ENCODE measurements at regions not wholly inside any gene's neighbourhood (a gene's known extent, or its start where the extent isn't known, plus 50 kb on each side); places are given as distances from the start of the nearest gene placed in this dataset.

- Histone ChIP-seq H3K4me3 (replicated peaks; ENCODE audit: insufficient read depth, low read length) (no peak overlapping the region), H3K27me3 (ENCODE audit: insufficient read depth, poor library complexity, severe bottlenecking) (no peaks in the 10 kb centered on the region), H3K27ac (replicated peaks) (no peak overlapping the region)
- no peak for DNase-seq (ENCODE audit: low read depth in 1 of 2, low spot score in 1 of 2)
- TF ChIP-seq REST (IDR thresholded peaks at IDR 0.05; ENCODE audit: insufficient replicate concordance, low read depth) (no peak), POLR2AphosphoS5 (IDR thresholded peaks at IDR 0.05; ENCODE audit: low read depth) (no peak), GABPA (IDR thresholded peaks at IDR 0.05; ENCODE audit: low read depth) (no peak), SPI1 (IDR thresholded peaks at IDR 0.05; ENCODE audit: borderline replicate concordance, low read depth) (no peak), CTCF (IDR thresholded peaks at IDR 0.05; ENCODE audit: insufficient read depth, low read length) (no peak)
Measured at GRCh38 chr6:81981812-81982211, 229.3 kb upstream of the TENT5A start.

- Histone ChIP-seq H3K4me3 (replicated peaks; ENCODE audit: insufficient read depth, low read length) (no peak overlapping the region), H3K27ac (replicated peaks) (peak overlapping the region; percentile 44), H3K27me3 (ENCODE audit: insufficient read depth, poor library complexity, severe bottlenecking) (no peaks in the 10 kb centered on the region)
- DNase-seq (ENCODE audit: low read depth in 1 of 2, low spot score in 1 of 2), result no peak
- TF ChIP-seq CTCF (IDR thresholded peaks at IDR 0.05; ENCODE audit: insufficient read depth, low read length), result no peak
- no peak for TF ChIP-seq REST (IDR thresholded peaks at IDR 0.05; ENCODE audit: insufficient replicate concordance, low read depth)
- TF ChIP-seq GABPA (IDR thresholded peaks at IDR 0.05; ENCODE audit: low read depth), result no peak
- no peak for TF ChIP-seq SPI1 (IDR thresholded peaks at IDR 0.05; ENCODE audit: borderline replicate concordance, low read depth)
- no peak for TF ChIP-seq POLR2AphosphoS5 (IDR thresholded peaks at IDR 0.05; ENCODE audit: low read depth)
Measured at GRCh38 chr6:81979767-81980166, 227.3 kb upstream of the TENT5A start.

- TF ChIP-seq SPI1 (IDR thresholded peaks at IDR 0.05; ENCODE audit: borderline replicate concordance, low read depth) (peak; percentile 15; the same call in 1 of the 2 replicates), GABPA (IDR thresholded peaks at IDR 0.05; ENCODE audit: low read depth) (no peak)
- H3K27ac ChIP-seq (replicated peaks), result peak overlapping the region; percentile 44
- H3K4me3 ChIP-seq (replicated peaks; ENCODE audit: insufficient read depth, low read length), result no peak overlapping the region
- no peaks in the 10 kb centered on the region for H3K27me3 ChIP-seq (ENCODE audit: insufficient read depth, poor library complexity, severe bottlenecking)
- no peak for DNase-seq (ENCODE audit: low read depth in 1 of 2, low spot score in 1 of 2)
Measured at GRCh38 chr6:81979329-81979728, 226.8 kb upstream of the TENT5A start.

- no peak for DNase-seq (ENCODE audit: low read depth in 1 of 2, low spot score in 1 of 2)
- Histone ChIP-seq H3K27ac (replicated peaks) (no peak overlapping the region), H3K4me3 (replicated peaks; ENCODE audit: insufficient read depth, low read length) (no peak overlapping the region), H3K27me3 (ENCODE audit: insufficient read depth, poor library complexity, severe bottlenecking) (no peaks in the 10 kb centered on the region)
- TF ChIP-seq REST (IDR thresholded peaks at IDR 0.05; ENCODE audit: insufficient replicate concordance, low read depth) (no peak), GABPA (IDR thresholded peaks at IDR 0.05; ENCODE audit: low read depth) (no peak), POLR2AphosphoS5 (IDR thresholded peaks at IDR 0.05; ENCODE audit: low read depth) (no peak), SPI1 (IDR thresholded peaks at IDR 0.05; ENCODE audit: borderline replicate concordance, low read depth) (no peak), CTCF (IDR thresholded peaks at IDR 0.05; ENCODE audit: insufficient read depth, low read length) (no peak)
Measured at GRCh38 chr6:81978230-81978629, 225.7 kb upstream of the TENT5A start.

All from HL-60 (cell line).